ENCODE measurements at regions not wholly inside any gene's neighbourhood (a gene's known extent, or its start where the extent isn't known, plus 50 kb on each side); places are given as distances from the start of the nearest gene placed in this dataset.
"Not testable (repeated sequence)": the region's sequence is repeated elsewhere in the genome, so short reads cannot be mapped to it uniquely, and the experiment has no call there.

GRCh38 chr6:48610846-48611245, 499.8 kb upstream of the PTCHD4 start:
- FAIRE-seq (no peak), DNase-seq (ENCODE audit: insufficient read length, low spot score) (no peak)
- TF ChIP-seq POLR2A (IDR thresholded peaks at IDR 0.05; ENCODE audit: low read depth, low read length): no peak

GRCh38 chr6:48606618-48607017, 495.6 kb upstream of the PTCHD4 start:
- FAIRE-seq: no peak
- no peak for DNase-seq (ENCODE audit: insufficient read length, low spot score)
- TF ChIP-seq POLR2A (IDR thresholded peaks at IDR 0.05; ENCODE audit: low read depth, low read length): no peak

GRCh38 chr6:48597951-48598350, 487.0 kb upstream of the PTCHD4 start:
- DNase-seq (ENCODE audit: insufficient read length, low spot score) (no peak), FAIRE-seq (no peak)
- no peak for TF ChIP-seq POLR2A (IDR thresholded peaks at IDR 0.05; ENCODE audit: low read depth, low read length)

GRCh38 chr6:48596830-48597229, 485.8 kb upstream of the PTCHD4 start:
- FAIRE-seq (no peak), DNase-seq (ENCODE audit: insufficient read length, low spot score) (no peak)
- TF ChIP-seq POLR2A (IDR thresholded peaks at IDR 0.05; ENCODE audit: low read depth, low read length): no peak

- DNase-seq (ENCODE audit: insufficient read length, low spot score); FAIRE-seq: not testable (repeated sequence)
Measured at GRCh38 chr6:48591158-48591557, 480.2 kb upstream of the PTCHD4 start.

- FAIRE-seq (no peak), DNase-seq (ENCODE audit: insufficient read length, low spot score) (no peak)
- no peak for TF ChIP-seq POLR2A (IDR thresholded peaks at IDR 0.05; ENCODE audit: low read depth, low read length)
Measured at GRCh38 chr6:48584846-48585245, 473.8 kb upstream of the PTCHD4 start.

GRCh38 chr6:48570656-48571055, 459.7 kb upstream of the PTCHD4 start:
- DNase-seq (ENCODE audit: insufficient read length, low spot score) (no peak), FAIRE-seq (no peak)
- no peak for TF ChIP-seq POLR2A (IDR thresholded peaks at IDR 0.05; ENCODE audit: low read depth, low read length)

- no peak for TF ChIP-seq POLR2A (IDR thresholded peaks at IDR 0.05; ENCODE audit: low read depth, low read length)
- FAIRE-seq: no peak
- no peak for DNase-seq (ENCODE audit: insufficient read length, low spot score)
Measured at GRCh38 chr6:48568856-48569255, 457.9 kb upstream of the PTCHD4 start.

GRCh38 chr6:48567016-48567415, 456.0 kb upstream of the PTCHD4 start:
- TF ChIP-seq POLR2A (IDR thresholded peaks at IDR 0.05; ENCODE audit: low read depth, low read length): no peak

GRCh38 chr6:48564036-48564820, 453.2 kb upstream of the PTCHD4 start:
- DNase-seq (ENCODE audit: insufficient read length, low spot score) (no peak), FAIRE-seq (no peak)
- no peak for TF ChIP-seq POLR2A (IDR thresholded peaks at IDR 0.05; ENCODE audit: low read depth, low read length)

More at GRCh38 chr6:48567016-48567415, 456.0 kb upstream of the PTCHD4 start:
- peak; percentile 62 for FAIRE-seq
- DNase-seq (ENCODE audit: insufficient read length, low spot score): no peak

GRCh38 chr6:48563433-48563832, 452.4 kb upstream of the PTCHD4 start:
- FAIRE-seq (no peak), DNase-seq (ENCODE audit: insufficient read length, low spot score) (no peak)
- TF ChIP-seq POLR2A (IDR thresholded peaks at IDR 0.05; ENCODE audit: low read depth, low read length): no peak

GRCh38 chr6:48560408-48560807, 449.4 kb upstream of the PTCHD4 start:
- no peak for TF ChIP-seq POLR2A (IDR thresholded peaks at IDR 0.05; ENCODE audit: low read depth, low read length)
- FAIRE-seq: peak; percentile 99

GRCh38 chr6:48553467-48554189, 442.6 kb upstream of the PTCHD4 start:
- FAIRE-seq (no peak), DNase-seq (ENCODE audit: insufficient read length, low spot score) (no peak)
- no peak for TF ChIP-seq POLR2A (IDR thresholded peaks at IDR 0.05; ENCODE audit: low read depth, low read length)

More at GRCh38 chr6:48560408-48560807, 449.4 kb upstream of the PTCHD4 start:
- peak; percentile 9 for DNase-seq (ENCODE audit: insufficient read length, low spot score)

GRCh38 chr6:48552905-48553304, 441.9 kb upstream of the PTCHD4 start:
- peak; percentile 20 for FAIRE-seq
- DNase-seq (ENCODE audit: insufficient read length, low spot score): no peak
- no peak for TF ChIP-seq POLR2A (IDR thresholded peaks at IDR 0.05; ENCODE audit: low read depth, low read length)

GRCh38 chr6:48550603-48551002, 439.6 kb upstream of the PTCHD4 start:
- DNase-seq (ENCODE audit: insufficient read length, low spot score) (no peak), FAIRE-seq (peak; percentile 11)
- TF ChIP-seq POLR2A (IDR thresholded peaks at IDR 0.05; ENCODE audit: low read depth, low read length): no peak
